ENCODE measurements at regions not wholly inside any gene's neighbourhood (a gene's known extent, or its start where the extent isn't known, plus 50 kb on each side); places are given as distances from the start of the nearest gene placed in this dataset.

DNA sequence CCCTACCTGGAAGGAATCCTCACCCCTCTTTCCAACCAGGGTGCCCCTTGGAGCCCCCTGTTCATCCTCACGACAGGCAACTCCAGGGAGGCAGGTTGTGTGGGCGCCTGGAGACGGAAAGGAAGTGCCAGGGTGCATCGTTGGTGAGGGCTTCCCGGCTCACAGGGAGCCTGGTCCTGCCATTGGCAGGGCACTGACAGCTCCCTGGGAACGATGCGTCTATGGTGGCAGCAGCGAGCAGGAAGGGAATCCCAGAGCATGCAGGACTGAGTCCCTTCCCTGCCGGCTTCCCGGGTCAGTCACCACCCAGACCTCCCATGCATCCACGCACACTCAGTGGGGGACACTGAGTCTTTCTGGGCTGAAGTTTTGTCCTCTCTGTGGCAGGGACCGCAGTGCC, 117.6 kb downstream of the INHBB start:
- Histone ChIP-seq H4K20me1 (ENCODE audit: insufficient read depth, low read length) (no peaks in the 10 kb centered on the region), H3K27ac (ENCODE audit: extremely low read length, insufficient read depth, low read length) (no peak overlapping the region), H2AFZ (ENCODE audit: low read length) (no peak overlapping the region), H3K36me3 (replicated peaks in 1 of 2; ENCODE audit: control insufficient read depth in 1 of 2, insufficient read depth in 2 of 2, low read length in 2 of 2) (no peaks in the 10 kb centered on the region), H3K79me2 (ENCODE audit: insufficient read depth, low read length) (no peaks in the 10 kb centered on the region), H3K27me3 (ENCODE audit: control insufficient read depth in 1 of 2, insufficient read depth in 2 of 2, low read length in 2 of 2) (no peaks in the 10 kb centered on the region), H3K4me3 (replicated peaks in 1 of 3; ENCODE audit: insufficient read depth in 1 of 3, low read depth in 2 of 3, low read length in 3 of 3) (no peak overlapping the region), H3K4me1 (ENCODE audit: insufficient read depth, low read length) (peaks cover 50% of the 10 kb centered on the region), H3K4me2 (ENCODE audit: low read depth, low read length) (peak overlapping the region; percentile 98; the same call in 1 of the 2 replicates), H3K9me3 (ENCODE audit: low read length) (no peaks in the 10 kb centered on the region), H3K9ac (ENCODE audit: insufficient read depth, low read depth, low read length) (peak overlapping the region; percentile 88; the same call in 1 of the 2 replicates)
- no peak for FAIRE-seq
- ATAC-seq = no peak
- in situ Hi-C loops (cut with HindIII; ENCODE audit: extremely low pct_ligation_motif_present, low pct_unique_long_range_greater_than_20kb) (no loop called here), intact Hi-C loops (cut with micrococcal nuclease; ENCODE audit: unreplicated experiment) (no loop called here)
- 69% methylated on average over 12 of the region's 12 CpGs for WGBS (ENCODE audit: low lambda C conversion rate)
- DNase-seq (ENCODE audit: low spot score) = no peak
- CTCF ChIA-PET (ENCODE audit: low intra/inter-chr PET ratio, low total read pairs) = no interaction called here
- no TSS peak for BruUV-seq (replicated peaks)
- POLR2A ChIA-PET = interaction anchor here (3.7 to 6.0 kb wide), 5 partner anchors 15 to 89 kb away, joined by 30 to 159 read pairs (median 74); no protein-coding TSS in a partner anchor
- TF ChIP-seq, protein P1, sequence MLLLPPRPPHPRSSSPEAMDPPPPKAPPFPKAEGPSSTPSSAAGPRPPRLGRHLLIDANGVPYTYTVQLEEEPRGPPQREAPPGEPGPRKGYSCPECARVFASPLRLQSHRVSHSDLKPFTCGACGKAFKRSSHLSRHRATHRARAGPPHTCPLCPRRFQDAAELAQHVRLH (CRISPR knock-in tag; IDR thresholded peaks at IDR 0.05; ENCODE audit: borderline replicate concordance, low read depth) = no peak
- TF ChIP-seq MED8 (CRISPR knock-in tag; IDR thresholded peaks at IDR 0.05; ENCODE audit: insufficient replicate concordance) (no peak), SMAD3 (CRISPR knock-in tag; IDR thresholded peaks at IDR 0.05) (no peak), SALL1 (CRISPR knock-in tag; IDR thresholded peaks at IDR 0.05) (no peak; the same call in 1 of the 2 replicates), SRSF4 (IDR thresholded peaks at IDR 0.05; ENCODE audit: low read depth, low read length, poor library complexity, severe bottlenecking) (no peak), FIP1L1 (IDR thresholded peaks at IDR 0.05; ENCODE audit: borderline replicate concordance, insufficient read depth, low read depth, low read length) (no peak), ZBTB38 (CRISPR knock-in tag; IDR thresholded peaks at IDR 0.05) (peak; percentile 43; the same call in 1 of the 2 replicates)
- TF ChIP-seq, protein P2, sequence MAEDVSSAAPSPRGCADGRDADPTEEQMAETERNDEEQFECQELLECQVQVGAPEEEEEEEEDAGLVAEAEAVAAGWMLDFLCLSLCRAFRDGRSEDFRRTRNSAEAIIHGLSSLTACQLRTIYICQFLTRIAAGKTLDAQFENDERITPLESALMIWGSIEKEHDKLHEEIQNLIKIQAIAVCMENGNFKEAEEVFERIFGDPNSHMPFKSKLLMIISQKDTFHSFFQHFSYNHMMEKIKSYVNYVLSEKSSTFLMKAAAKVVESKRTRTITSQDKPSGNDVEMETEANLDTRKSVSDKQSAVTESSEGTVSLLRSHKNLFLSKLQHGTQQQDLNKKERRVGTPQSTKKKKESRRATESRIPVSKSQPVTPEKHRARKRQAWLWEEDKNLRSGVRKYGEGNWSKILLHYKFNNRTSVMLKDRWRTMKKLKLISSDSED (CRISPR knock-in tag; IDR thresholded peaks at IDR 0.05) = no peak
- TF ChIP-seq, protein P3, sequence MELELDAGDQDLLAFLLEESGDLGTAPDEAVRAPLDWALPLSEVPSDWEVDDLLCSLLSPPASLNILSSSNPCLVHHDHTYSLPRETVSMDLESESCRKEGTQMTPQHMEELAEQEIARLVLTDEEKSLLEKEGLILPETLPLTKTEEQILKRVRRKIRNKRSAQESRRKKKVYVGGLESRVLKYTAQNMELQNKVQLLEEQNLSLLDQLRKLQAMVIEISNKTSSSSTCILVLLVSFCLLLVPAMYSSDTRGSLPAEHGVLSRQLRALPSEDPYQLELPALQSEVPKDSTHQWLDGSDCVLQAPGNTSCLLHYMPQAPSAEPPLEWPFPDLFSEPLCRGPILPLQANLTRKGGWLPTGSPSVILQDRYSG (CRISPR knock-in tag; IDR thresholded peaks at IDR 0.05) = no peak
- TF ChIP-seq, protein P4, sequence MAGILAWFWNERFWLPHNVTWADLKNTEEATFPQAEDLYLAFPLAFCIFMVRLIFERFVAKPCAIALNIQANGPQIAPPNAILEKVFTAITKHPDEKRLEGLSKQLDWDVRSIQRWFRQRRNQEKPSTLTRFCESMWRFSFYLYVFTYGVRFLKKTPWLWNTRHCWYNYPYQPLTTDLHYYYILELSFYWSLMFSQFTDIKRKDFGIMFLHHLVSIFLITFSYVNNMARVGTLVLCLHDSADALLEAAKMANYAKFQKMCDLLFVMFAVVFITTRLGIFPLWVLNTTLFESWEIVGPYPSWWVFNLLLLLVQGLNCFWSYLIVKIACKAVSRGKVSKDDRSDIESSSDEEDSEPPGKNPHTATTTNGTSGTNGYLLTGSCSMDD (CRISPR knock-in tag; IDR thresholded peaks at IDR 0.05) = no peak
- TF ChIP-seq, protein P5, sequence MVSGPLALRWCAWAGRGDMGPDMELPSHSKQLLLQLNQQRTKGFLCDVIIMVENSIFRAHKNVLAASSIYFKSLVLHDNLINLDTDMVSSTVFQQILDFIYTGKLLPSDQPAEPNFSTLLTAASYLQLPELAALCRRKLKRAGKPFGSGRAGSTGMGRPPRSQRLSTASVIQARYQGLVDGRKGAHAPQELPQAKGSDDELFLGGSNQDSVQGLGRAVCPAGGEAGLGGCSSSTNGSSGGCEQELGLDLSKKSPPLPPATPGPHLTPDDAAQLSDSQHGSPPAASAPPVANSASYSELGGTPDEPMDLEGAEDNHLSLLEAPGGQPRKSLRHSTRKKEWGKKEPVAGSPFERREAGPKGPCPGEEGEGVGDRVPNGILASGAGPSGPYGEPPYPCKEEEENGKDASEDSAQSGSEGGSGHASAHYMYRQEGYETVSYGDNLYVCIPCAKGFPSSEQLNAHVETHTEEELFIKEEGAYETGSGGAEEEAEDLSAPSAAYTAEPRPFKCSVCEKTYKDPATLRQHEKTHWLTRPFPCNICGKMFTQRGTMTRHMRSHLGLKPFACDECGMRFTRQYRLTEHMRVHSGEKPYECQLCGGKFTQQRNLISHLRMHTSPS (CRISPR knock-in tag; IDR thresholded peaks at IDR 0.05; ENCODE audit: low read depth) = peak; percentile 86
- TF ChIP-seq, protein P6, sequence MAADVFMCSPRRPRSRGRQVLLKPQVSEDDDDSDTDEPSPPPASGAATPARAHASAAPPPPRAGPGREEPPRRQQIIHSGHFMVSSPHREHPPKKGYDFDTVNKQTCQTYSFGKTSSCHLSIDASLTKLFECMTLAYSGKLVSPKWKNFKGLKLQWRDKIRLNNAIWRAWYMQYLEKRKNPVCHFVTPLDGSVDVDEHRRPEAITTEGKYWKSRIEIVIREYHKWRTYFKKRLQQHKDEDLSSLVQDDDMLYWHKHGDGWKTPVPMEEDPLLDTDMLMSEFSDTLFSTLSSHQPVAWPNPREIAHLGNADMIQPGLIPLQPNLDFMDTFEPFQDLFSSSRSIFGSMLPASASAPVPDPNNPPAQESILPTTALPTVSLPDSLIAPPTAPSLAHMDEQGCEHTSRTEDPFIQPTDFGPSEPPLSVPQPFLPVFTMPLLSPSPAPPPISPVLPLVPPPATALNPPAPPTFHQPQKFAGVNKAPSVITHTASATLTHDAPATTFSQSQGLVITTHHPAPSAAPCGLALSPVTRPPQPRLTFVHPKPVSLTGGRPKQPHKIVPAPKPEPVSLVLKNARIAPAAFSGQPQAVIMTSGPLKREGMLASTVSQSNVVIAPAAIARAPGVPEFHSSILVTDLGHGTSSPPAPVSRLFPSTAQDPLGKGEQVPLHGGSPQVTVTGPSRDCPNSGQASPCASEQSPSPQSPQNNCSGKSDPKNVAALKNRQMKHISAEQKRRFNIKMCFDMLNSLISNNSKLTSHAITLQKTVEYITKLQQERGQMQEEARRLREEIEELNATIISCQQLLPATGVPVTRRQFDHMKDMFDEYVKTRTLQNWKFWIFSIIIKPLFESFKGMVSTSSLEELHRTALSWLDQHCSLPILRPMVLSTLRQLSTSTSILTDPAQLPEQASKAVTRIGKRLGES (CRISPR knock-in tag; IDR thresholded peaks at IDR 0.05; ENCODE audit: borderline replicate concordance) = no peak
- TF ChIP-seq, protein P7, sequence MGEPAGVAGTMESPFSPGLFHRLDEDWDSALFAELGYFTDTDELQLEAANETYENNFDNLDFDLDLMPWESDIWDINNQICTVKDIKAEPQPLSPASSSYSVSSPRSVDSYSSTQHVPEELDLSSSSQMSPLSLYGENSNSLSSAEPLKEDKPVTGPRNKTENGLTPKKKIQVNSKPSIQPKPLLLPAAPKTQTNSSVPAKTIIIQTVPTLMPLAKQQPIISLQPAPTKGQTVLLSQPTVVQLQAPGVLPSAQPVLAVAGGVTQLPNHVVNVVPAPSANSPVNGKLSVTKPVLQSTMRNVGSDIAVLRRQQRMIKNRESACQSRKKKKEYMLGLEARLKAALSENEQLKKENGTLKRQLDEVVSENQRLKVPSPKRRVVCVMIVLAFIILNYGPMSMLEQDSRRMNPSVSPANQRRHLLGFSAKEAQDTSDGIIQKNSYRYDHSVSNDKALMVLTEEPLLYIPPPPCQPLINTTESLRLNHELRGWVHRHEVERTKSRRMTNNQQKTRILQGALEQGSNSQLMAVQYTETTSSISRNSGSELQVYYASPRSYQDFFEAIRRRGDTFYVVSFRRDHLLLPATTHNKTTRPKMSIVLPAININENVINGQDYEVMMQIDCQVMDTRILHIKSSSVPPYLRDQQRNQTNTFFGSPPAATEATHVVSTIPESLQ (CRISPR knock-in tag; conservative IDR thresholded peaks at IDR 0.05) = no peak
